GM12892 (cell line): ENCODE measurements at regions not wholly inside any gene's neighbourhood (a gene's known extent, or its start where the extent isn't known, plus 50 kb on each side); places are given as distances from the start of the nearest gene placed in this dataset.

Source experiments
- POLR2A ChIP-seq: IDR thresholded peaks from 2 replicates; pipeline ENCODE4 v1.6.1; 2011; ENCODE audit warnings: low read depth, low read length, control low read depth
- POLR2AphosphoS5 ChIP-seq: IDR thresholded peaks from 2 replicates; pipeline ENCODE4 v1.6.1; 2011; ENCODE audit warnings: low read depth, low read length, control low read depth
- TAF1 ChIP-seq: IDR thresholded peaks from 2 replicates; pipeline ENCODE4 v1.6.1; 2011; ENCODE audit warnings: low read depth, mild to moderate bottlenecking, control low read depth, low read length, borderline replicate concordance

DNA sequence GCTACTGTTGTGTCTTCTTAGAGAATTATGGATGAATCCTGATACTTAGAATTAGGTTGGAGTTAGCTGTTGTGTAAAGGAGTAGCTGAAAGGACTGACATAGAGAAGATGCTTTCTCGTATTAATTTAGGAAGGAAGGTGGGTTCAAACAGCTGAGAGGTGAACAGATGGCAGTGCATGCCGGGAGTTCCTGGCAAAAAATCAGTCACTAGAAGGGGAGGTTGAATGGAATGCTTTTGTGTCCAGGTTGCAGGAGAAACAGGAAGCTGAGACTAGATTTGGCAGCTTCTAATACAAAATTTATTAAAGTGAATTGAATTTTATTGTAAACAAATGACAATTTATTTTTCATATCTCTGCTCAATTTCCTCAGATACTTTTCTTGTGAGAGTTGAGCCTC, 70.8 kb downstream of the BTG1 start:
- TF ChIP-seq POLR2AphosphoS5 (no peak), POLR2A (no peak), TAF1 (no peak)
